Activated CD4-positive, alpha-beta T cell treated with anti-CD3 and anti-CD28 coated beads for 1 hour (primary cell): ENCODE measurements at regions not wholly inside any gene's neighbourhood (a gene's known extent, or its start where the extent isn't known, plus 50 kb on each side); places are given as distances from the start of the nearest gene placed in this dataset.
"Not testable (repeated sequence)": the region's sequence is repeated elsewhere in the genome, so short reads cannot be mapped to it uniquely, and the experiment has no call there.

Experiments
- DNase-seq: peaks from one replicate; pipeline ENCODE4 v3.0.0-alpha.2; 2020

- no peak for DNase-seq
Measured at GRCh38 chr5:130708754-130709153, 456.3 kb downstream of the HINT1 start.

- DNase-seq: no peak
Measured at GRCh38 chr5:130706696-130707095, 458.4 kb downstream of the HINT1 start.

GRCh38 chr5:130705368-130705767, 459.7 kb downstream of the HINT1 start:
- DNase-seq: no peak

- no peak for DNase-seq
Measured at GRCh38 chr5:130693509-130693908, 471.5 kb downstream of the HINT1 start.

- no peak for DNase-seq
Measured at GRCh38 chr5:130692770-130693169, 472.3 kb downstream of the HINT1 start.

- DNase-seq: no peak
Measured at GRCh38 chr5:130689831-130690230, 475.2 kb downstream of the HINT1 start.

- DNase-seq: no peak
Measured at GRCh38 chr5:130687085-130687733, 477.8 kb downstream of the HINT1 start.

- no peak for DNase-seq
Measured at GRCh38 chr5:130678637-130679036, 486.4 kb downstream of the HINT1 start.

- no peak for DNase-seq
Measured at GRCh38 chr5:130666462-130666861, 498.6 kb downstream of the HINT1 start.

- DNase-seq: no peak
Measured at GRCh38 chr5:130652176-130652575, 512.9 kb downstream of the HINT1 start.

- no peak for DNase-seq
Measured at GRCh38 chr5:130651440-130651839, 513.6 kb downstream of the HINT1 start.

- DNase-seq: no peak
Measured at GRCh38 chr5:130643321-130643720, 521.7 kb downstream of the HINT1 start.

GRCh38 chr5:130642461-130642860, 522.6 kb downstream of the HINT1 start:
- no peak for DNase-seq

- no peak for DNase-seq
Measured at GRCh38 chr5:130627145-130627544, 537.9 kb downstream of the HINT1 start.

GRCh38 chr5:130624805-130625204, 540.3 kb downstream of the HINT1 start:
- no peak for DNase-seq

- no peak for DNase-seq
Measured at GRCh38 chr5:130616161-130616560, 548.9 kb downstream of the HINT1 start.

GRCh38 chr5:130605234-130605633, 559.8 kb downstream of the HINT1 start:
- no peak for DNase-seq

- DNase-seq: not testable (repeated sequence)
Measured at GRCh38 chr5:130596647-130597046, 568.4 kb downstream of the HINT1 start.

- no peak for DNase-seq
Measured at GRCh38 chr5:130580264-130580663, 584.8 kb downstream of the HINT1 start.

GRCh38 chr5:130578354-130578753, 586.7 kb downstream of the HINT1 start:
- no peak for DNase-seq

GRCh38 chr5:130571076-130571475, 594.0 kb downstream of the HINT1 start:
- DNase-seq: no peak

- DNase-seq: no peak
Measured at GRCh38 chr5:130568791-130569190, 596.3 kb downstream of the HINT1 start.

- DNase-seq: no peak
Measured at GRCh38 chr5:130555429-130555828, 609.6 kb downstream of the HINT1 start.

- DNase-seq: no peak
Measured at GRCh38 chr5:130550562-130550928, 614.5 kb downstream of the HINT1 start.

GRCh38 chr5:130549884-130550561, 615.0 kb downstream of the HINT1 start:
- DNase-seq: no peak
